ENCODE measurements at regions not wholly inside any gene's neighbourhood (a gene's known extent, or its start where the extent isn't known, plus 50 kb on each side); places are given as distances from the start of the nearest gene placed in this dataset.

DNA sequence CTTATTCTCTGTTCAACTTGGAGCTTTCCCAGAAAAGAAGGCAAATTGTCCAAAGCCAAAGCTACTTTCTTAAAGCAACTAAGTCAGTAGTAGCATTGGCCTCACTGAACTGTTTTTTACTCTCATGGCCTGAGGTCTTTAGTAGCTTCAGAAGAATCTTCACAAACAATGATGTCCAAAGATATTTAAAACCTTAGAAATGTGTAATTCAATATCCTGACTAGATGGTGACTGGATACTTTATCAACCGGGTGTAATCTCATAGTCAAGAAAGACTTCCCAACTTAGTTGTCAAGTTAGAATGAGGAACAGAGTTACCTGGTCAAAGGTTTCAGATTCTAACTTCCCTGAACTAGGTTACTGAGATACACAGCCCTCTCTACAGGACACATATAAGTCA is 226.3 kb upstream of the ARHGEF26 start:
- TF ChIP-seq, protein P1, sequence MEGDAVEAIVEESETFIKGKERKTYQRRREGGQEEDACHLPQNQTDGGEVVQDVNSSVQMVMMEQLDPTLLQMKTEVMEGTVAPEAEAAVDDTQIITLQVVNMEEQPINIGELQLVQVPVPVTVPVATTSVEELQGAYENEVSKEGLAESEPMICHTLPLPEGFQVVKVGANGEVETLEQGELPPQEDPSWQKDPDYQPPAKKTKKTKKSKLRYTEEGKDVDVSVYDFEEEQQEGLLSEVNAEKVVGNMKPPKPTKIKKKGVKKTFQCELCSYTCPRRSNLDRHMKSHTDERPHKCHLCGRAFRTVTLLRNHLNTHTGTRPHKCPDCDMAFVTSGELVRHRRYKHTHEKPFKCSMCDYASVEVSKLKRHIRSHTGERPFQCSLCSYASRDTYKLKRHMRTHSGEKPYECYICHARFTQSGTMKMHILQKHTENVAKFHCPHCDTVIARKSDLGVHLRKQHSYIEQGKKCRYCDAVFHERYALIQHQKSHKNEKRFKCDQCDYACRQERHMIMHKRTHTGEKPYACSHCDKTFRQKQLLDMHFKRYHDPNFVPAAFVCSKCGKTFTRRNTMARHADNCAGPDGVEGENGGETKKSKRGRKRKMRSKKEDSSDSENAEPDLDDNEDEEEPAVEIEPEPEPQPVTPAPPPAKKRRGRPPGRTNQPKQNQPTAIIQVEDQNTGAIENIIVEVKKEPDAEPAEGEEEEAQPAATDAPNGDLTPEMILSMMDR (IDR thresholded peaks at IDR 0.05; ENCODE audit: extremely low read depth in 1 of 2, insufficient read depth in 1 of 2, low read depth in 1 of 2, low read length in 2 of 2), result no peak
- TF ChIP-seq POLR2A (IDR thresholded peaks at IDR 0.05; ENCODE audit: low read depth, low read length), result no peak
- TF ChIP-seq POLR2AphosphoS5 (IDR thresholded peaks at IDR 0.05; ENCODE audit: insufficient read depth, low read depth, low read length), result no peak
- no peak for TF ChIP-seq MYC (IDR thresholded peaks at IDR 0.05; ENCODE audit: low read depth, low read length)
- no peak for TF ChIP-seq GATA2 (IDR thresholded peaks at IDR 0.05; ENCODE audit: insufficient read depth, insufficient read length, low read depth, low read length)
- no peak for TF ChIP-seq EZH2 (IDR thresholded peaks at IDR 0.05; ENCODE audit: borderline replicate concordance, low read depth, low read length, severe bottlenecking)
- TF ChIP-seq, protein P2, sequence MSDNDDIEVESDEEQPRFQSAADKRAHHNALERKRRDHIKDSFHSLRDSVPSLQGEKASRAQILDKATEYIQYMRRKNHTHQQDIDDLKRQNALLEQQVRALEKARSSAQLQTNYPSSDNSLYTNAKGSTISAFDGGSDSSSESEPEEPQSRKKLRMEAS (IDR thresholded peaks at IDR 0.05; ENCODE audit: insufficient read depth, insufficient read length), result no peak
- no peak for TF ChIP-seq FOS (IDR thresholded peaks at IDR 0.05; ENCODE audit: borderline replicate concordance, insufficient read depth, low read length)
- TF ChIP-seq JUN (IDR thresholded peaks at IDR 0.05; ENCODE audit: borderline replicate concordance, insufficient read depth, insufficient read length, low read depth), result no peak
